COR-L47 (cell line): ENCODE measurements at regions not wholly inside any gene's neighbourhood (a gene's known extent, or its start where the extent isn't known, plus 50 kb on each side); places are given as distances from the start of the nearest gene placed in this dataset.

Experiments
- DNase-seq: peaks from one replicate; lab custom pipeline; 2025; lab: John Stamatoyannopoulos, UW

DNA sequence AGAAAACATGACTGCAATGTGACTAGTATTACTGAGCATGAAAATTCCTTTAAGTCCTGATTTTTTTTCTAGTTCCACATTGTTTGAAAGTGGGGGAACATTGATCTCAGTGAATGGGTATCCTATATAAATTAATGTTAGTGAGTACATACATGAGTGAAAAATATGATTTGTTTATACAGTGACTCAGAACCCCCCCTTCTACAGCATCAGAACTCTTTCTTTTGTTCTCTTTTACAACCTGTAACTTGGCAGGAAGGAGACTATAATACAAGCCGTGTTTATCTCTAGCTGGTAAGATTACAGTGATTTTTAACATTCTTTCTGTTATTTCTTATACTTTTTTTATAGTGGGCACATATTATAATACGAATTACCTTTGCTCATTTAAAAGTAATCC lies 384.7 kb downstream of the PDCD6IP start:
- no peak for DNase-seq

DNA sequence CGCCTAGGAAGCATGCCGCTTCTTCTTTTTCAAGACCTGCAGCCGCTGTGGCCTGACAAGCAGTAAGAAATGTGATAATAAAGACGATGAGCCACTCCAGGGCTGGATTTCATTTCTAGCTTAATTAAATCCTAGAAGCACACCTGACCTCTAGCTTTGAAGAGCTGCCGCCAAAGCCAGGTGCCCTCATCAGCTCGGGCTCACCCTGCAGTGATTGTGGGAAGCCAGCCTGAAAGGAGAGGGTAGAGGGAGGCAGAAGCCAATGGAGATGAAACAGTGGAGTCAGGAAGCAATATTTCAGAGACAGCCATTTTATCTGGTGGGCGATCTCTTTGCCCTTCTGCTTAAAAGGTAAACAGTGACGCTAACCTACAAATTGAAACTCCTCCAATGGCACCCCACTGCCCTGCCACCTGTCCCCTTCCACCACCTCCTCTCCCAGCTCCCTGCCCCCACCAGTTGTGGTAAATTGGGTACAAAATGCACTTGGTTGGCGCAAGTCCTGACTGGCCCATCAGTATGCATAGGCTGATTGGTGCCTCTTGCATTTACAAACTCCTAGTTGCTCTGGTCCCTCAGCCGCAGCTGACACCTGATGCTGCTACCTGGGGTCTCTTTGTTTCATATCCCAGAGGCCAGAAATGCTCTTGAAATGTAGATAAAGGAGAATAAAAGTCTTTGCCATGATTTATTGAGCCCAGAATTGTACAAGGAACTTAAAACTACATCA lies 385.3 kb downstream of the PDCD6IP start:
- DNase-seq = peak; percentile 34

DNA sequence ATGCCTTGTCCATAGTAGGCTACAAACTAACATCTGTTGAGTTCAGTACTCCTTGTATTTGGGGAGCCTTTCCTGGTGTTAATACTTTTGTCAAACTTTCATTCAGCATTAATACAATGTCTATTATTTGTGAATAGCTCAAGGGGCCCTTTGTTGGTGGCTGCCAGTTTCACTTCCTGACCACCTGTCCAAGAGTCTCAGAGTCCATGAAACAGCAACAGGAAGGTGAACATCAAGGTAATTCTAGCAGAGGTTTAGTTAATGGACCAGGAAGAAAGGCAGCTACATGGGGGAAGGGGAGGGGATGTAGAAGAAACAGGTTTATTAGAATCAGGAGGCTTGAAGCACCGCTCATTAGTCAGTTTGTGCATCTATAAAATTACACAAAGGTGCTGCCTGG lies 386.9 kb downstream of the PDCD6IP start:
- DNase-seq = no peak

DNA sequence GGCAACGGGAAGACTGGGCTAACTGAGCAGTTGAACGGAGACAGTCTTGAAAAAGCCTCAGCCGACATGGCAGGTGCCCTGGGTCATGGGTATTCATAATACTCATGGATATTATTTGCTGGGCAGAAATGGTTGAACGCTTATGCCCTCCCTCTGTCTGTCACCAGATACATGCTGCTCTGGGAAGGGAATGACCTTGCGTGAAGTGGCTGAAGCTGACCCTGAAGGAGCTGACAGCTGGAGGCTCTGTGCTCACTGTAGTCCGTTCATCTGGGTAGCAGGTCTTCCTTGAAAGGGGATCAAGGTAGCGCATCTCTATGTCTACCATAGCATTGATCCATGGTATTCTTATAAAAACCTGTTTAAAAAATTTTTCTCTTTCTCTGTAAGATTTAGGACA lies 390.7 kb downstream of the PDCD6IP start:
- no peak for DNase-seq

DNA sequence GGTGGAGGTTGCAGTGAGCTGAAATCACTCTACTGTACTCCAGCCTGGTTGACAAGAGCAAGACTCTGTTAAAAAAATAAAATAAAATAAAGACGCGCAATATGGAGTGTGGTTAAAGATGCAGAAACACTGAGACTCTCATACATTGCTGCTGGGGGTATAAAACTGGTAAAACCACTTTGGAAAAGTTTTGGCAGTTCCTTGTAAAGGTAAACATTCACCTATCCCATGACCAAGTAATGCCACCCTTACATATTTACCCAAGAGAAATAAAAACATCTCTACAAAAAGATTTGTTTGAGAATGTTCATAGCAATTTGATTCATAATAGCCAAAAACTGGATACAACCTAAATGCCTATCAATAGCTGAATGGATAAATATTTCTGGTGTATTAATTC lies 398.5 kb downstream of the PDCD6IP start:
- no peak for DNase-seq

DNA sequence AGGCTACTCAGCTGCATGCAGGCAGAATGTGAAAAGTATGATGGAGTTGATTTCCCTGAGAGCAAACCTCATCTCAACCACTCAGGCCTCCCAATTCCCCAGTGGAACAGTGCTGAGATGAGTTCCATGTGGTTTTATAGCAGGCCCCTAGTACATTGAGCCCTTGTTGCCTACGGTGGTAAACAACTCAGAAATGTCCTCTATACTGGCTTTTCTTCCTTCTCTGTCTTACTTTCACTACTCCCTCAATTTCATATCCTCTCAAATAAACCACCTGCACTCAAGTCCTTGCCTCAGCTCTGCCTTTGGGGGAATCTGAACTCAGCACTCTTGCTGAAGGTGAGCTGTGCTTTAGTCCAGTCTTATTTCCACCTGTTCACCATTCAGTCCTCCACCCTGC lies 399.9 kb downstream of the PDCD6IP start:
- DNase-seq = no peak

DNA sequence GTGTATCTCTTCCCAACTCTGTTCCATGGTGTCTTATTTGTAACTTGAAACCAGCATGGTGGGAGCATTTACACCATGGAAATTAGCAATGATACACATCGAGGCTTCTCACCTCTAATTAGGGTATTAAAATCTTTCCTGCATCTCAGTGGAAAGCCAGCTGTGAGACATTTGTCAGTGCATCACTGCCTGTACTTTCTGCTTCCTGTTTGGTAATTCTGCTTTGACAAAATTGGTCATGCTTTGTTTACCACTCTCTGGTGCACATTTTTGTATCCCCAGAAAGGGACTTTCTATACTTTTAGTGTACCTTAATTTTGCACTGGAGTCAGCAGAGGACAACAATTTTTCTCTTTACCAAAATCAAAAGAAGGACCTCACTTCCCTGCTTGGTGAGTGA lies 402.1 kb downstream of the PDCD6IP start:
- DNase-seq = no peak

DNA sequence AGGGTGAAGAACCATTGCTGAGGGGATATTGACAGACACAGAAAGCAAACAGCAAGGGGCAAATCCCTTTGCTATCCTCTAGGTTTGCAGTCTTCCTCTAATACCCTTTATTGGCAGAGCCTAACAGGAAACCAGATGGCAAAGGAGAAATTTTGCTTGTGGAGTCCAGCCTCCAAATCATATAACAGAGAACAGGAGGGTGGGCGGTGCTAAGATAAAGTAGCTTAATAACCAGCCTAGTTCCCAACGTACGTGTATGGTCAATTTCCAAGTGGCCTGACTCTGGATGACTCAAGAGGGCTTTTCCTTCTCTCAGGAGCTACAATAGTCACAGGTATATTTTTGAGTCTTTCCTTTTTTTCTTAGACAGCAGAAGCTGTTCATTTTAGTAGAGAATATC lies 404.5 kb downstream of the PDCD6IP start:
- DNase-seq = no peak

DNA sequence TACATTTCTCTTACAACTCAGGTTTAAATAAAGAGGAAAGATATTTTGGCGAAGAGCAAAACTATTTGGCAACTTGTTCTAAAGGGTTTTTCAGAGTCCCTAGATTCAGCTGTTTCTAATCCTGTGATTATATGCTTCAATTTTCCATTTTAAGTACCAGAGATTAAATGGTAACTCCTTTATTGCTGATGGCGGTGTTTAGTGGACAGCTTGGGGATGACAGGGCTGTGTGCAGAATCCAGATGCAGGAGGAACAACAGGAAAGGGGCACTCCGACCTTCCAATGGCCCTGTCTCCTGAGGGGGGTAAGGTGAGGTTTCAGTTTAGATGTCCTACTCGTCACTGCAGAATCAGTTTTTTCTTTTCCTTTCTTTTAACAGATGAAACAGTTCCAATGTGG lies 405.0 kb downstream of the PDCD6IP start:
- DNase-seq = no peak

DNA sequence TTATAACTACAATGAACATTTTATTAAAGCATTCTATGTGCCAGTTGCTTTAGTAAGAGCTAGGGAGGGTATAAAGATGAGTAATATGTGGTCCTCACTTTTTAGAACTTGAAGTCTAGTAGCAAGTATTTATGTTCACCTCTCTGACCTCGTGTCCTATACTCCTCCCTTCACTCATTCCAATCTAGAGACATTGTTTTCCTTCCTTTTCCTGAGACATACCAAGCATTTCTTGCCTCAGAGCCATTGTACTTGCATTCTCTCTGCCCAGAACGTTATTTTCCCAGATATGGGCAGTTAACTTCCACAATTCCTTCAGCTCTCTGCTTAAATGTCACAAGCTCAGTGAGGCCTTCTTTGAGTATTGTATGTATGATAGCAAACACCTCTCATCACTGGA lies 408.6 kb downstream of the PDCD6IP start:
- DNase-seq = no peak

DNA sequence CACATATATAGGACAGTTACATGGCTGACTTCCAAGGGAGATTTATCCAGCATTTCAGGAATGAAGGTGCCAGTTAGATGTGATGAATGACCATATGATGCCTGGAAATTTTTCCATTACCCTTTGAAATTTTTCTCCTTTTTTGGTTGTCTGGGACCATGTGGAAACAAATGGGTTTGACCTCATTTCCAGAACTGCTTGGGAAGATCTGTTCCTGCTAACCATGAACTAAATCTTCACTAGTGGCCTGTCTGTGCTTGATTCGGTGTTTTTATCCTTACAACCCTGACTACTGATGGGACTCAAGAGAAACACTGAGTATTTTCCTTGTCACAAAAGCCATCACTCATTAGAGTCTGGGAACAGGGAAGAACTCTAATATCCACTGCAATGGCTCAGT lies 409.4 kb downstream of the PDCD6IP start:
- no peak for DNase-seq

DNA sequence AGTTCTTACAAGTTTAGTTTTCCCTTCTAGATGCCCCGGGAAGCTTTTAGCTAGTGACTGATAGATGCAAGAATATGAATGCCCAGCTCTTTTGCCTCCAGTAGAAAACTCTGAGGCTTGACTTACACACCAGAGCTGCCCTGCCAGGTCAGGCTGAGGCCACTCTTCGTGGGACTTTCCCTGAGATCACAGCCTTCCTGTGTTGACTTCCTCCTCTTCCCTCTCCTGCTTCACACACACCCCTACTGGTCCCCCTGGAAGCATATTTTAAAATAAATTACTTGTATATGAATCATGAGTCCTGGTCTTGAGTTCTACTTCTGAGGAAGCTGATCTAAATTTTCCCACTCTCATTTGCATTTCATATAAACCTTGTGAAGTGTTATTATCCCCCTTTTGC lies 413.7 kb downstream of the PDCD6IP start:
- DNase-seq = no peak

DNA sequence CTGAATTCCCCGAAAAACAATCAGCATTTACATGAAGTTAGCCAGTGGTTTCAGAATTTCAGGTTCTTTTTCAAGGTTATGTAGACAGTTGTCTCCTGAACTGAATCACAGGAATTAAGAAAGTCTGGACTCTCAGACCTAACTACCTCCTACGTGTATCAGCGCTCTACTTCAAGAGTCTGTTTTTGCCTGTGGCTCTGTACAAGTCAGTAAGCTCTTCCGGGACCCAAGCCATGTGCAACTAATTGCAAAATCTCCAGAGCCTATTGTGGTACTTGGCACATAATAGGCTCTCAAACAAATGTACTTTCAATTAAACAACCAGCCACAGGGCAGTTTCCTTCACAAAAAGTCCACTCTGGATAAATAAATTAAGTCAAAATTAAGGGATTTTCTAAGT lies 414.2 kb downstream of the PDCD6IP start:
- DNase-seq = peak; percentile 32

DNA sequence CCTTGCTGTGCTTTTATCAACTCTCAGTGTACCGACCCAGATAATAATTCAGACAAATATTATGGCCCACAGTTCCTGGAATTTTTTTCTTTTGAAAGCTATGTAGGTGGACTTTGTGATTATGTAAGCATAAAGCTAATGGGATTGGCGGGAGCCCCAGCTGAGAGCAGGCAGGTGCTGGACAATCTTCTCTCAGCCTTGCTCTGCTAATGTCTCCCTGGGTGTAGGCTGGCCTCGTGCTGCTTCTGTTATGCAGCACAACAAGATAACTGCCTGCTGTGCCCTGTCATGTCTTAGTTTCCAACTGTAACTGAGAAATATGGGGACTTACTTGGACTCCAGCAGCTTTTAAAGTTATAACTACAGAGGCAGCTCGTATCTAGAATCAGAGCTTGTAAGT lies 415.0 kb downstream of the PDCD6IP start:
- DNase-seq = peak; percentile 47

DNA sequence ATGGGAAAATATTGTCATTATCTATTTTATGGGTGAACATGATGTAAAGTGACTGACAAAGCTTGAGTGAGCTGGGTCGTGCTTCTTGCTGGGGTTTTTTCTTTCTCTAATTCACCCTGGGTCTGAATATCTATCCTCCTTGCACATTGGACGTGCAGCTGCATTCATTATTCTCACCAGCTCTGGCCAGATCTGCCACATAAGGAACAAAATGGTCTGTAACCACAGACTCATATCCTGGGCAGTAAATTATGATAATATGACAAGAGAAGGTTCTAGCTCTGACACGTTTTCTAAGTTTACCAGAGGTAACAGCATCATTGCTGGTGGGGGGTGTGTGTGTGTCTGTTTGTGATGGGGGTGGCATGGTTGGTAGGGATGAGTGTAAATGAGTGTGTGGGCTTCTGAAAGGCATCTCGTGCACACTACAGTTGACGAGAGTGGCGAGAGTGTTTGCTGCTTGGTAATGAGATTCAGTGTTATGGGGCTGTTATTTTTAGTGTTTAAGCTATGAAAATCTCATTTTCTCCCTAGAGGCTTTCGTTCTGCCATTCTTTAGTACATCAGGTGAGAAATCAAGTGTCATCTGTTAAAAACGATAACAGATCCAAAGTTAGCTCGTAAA lies 418.4 kb downstream of the PDCD6IP start:
- no peak for DNase-seq

DNA sequence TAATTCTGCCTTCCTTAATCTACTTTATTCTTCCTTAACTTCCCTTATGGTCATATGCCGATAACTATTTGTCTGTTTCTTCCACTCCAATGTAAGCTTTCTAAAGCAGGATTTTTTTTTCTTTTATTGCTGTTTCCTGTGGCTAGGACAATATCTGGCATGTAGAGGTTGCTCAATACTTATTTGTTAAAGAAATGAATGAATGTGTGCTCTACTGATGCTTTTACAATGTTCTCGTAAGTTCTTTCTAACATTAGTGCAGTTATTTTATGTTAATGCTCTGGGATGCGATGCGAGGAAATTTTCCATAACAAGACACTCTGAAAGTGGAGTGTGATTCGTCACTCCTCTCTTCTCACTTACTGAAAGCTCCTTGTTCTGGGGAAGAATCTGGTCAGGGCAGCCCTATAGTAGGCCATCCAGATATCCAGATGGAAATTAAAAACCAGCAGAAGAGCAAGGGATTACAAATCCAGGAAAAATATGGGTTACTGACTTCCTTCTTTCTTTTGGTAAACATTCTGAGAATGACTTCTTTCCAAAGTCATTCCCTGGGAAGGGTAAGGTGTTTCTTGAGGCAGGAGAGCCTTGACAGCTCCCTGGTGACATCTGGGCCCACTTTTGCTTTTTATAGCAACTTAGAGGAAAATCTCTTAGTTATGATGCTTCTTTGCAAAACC lies 420.4 kb downstream of the PDCD6IP start:
- DNase-seq = no peak

DNA sequence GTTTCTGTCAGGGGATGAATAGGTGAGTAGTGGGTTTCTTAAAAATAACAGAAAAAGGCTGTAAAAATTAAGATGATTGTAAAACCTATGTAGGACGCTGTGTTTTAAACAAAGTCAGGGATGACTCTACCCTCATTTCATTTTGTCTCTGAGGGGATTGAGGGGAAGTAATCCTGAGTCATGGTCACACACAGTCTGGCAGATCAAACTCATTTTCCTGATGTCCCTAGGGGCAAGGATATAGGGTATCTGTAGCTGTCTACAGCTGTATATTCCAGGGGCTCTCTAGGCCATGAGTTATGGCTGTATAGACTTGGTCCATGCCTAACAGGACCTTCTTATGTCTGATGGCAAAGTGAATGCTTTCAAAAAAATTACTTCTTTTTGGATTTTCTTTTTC lies 421.1 kb downstream of the PDCD6IP start:
- DNase-seq = no peak

DNA sequence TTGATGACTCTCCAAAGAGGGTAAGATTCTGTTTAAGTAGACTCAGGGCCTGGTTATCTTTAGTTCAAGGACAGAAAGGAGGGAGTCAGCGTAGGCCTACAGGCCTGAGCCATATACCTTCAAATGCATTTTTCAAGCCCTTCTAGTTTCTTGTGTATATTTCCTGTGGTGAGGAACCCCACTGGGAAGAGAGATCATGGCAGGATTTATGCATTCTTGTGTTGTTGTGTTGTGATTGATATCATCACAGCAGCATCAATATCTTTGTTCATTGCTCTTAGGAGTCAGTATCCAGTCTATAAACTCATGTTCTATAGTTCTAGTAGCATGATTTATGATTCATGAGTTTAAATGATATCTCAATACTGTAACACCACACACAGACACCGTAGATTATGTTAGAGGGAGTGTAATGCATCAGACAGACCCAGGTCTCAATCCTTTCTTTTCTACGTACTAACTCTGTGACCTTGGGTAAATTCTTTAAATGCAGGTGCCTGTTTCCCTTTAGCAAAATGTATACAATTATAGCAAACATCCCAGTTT lies 427.5 kb downstream of the PDCD6IP start:
- no peak for DNase-seq

DNA sequence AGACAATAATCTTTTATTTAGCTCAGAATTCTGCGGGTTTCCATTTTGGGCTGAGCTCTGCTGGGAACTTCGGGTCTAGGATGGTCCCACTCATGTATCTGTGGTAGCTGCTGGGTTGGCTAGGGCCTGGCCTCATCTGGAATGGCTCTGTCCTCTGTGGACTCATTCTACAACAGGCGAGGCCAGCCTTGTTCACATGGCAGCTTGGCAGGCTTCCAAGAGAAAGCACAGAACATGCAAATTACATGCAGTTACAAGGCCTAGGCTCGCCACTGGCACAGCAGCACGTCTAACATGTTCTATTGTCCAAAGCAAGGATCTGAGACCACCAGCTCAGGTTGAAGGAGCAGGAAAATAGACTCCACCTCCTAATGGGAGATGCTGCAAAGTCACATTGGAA lies 431.4 kb downstream of the PDCD6IP start:
- peak; percentile 29 for DNase-seq

DNA sequence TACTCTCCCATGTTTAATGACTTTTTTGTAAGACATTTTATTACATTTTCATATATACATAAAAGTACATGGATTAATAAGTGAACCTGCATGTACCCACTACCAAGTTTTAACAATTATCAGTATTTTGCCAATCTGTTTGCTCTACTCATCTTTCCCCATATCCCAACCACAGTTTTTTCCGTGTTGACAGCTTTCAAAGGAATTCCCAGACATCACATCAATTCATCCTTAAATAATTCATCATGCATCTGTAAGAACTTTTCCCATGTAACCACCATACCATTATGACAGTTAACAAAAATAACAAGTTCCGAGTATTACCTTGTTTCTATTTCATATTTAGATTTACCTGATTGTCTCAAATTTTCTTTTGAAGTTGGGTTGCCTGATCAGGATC lies 436.7 kb downstream of the PDCD6IP start:
- no peak for DNase-seq

DNA sequence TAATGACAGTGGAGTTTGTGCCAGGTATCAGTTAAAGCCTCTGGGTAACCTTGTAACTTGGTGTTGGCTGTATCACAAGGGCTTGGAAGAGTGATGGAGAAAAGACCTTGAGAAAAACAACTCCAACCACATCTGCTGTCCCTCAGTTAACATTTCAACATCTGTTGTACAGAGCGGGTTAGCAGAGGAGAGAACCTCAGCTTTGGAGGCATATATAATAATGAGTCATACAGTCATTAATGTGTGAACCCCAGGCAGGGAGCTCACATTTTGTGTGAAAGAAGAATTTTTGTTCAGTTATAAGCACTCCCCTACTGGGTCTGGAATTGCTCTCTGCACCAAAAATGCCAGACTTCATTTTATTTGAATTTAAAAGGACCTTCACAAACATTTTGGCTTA lies 439.5 kb downstream of the PDCD6IP start:
- no peak for DNase-seq

DNA sequence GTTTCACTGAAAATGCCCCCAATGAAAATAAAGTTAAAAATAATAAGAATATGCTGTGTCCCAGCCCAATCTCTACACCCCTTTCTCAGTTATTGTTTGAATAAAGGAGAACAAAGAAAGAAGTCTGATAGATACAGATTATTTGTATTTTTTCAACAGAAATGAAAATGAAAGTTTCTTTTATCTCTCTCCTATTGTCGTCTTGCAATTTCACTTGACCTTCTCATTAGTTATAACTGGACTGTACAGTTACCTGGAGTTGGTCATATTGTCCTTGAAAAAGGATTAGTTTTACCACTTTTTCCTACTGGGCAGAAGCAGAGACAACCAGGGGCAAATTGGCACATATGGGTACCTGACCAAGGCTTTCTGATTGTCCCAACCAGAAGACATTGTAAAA lies 440.0 kb downstream of the PDCD6IP start:
- no peak for DNase-seq

DNA sequence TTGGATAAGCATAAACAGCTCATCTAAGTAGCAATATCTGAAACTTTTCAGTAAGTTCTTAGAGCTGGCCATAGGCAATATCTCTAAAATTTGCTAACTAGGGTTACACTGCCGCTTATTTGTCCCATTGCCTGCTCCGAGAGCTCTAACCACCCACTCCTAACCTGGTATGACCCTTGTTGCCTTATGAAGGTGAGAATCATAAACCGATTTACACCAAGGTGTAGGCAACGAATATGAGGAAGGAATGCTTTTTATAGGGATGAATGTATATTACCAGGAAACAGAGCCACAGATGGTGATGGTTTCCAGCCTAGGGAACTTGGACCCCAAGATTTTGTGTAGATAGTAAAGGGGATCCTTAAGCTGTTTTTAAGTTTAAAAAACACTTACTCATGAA lies 440.9 kb downstream of the PDCD6IP start:
- DNase-seq = no peak
